Osteocyte (in vitro differentiated cells): ENCODE measurements at regions not wholly inside any gene's neighbourhood (a gene's known extent, or its start where the extent isn't known, plus 50 kb on each side); places are given as distances from the start of the nearest gene placed in this dataset.

Experiments used
- DNase-seq: peaks from one replicate; pipeline ENCODE4 v3.0.0; 2021; ENCODE audit warnings: mixed read lengths; ENCODE audit not compliant: unreplicated experiment; ENCODE audit errors: extremely low spot score
- H3K27ac Mint-ChIP-seq: one replicate; pipeline ENCODE4 v1.8.0; 2021; ENCODE audit warnings: mild to moderate bottlenecking, mixed read lengths; ENCODE audit not compliant: unreplicated experiment
- H3K27me3 Mint-ChIP-seq: one replicate; pipeline ENCODE4 v1.8.0; 2021; ENCODE audit warnings: mixed read lengths; ENCODE audit not compliant: unreplicated experiment
- H3K36me3 Mint-ChIP-seq: one replicate; pipeline ENCODE4 v1.8.0; 2021; ENCODE audit warnings: mixed read lengths; ENCODE audit not compliant: unreplicated experiment
- H3K4me1 Mint-ChIP-seq: one replicate; pipeline ENCODE4 v1.8.0; 2021; ENCODE audit warnings: mixed read lengths; ENCODE audit not compliant: unreplicated experiment
- H3K4me3 Mint-ChIP-seq: one replicate; pipeline ENCODE4 v1.8.0; 2021; ENCODE audit warnings: mild to moderate bottlenecking, moderate library complexity, mixed read lengths; ENCODE audit not compliant: unreplicated experiment
- H3K9me3 Mint-ChIP-seq: one replicate; pipeline ENCODE4 v1.8.0; 2021; ENCODE audit warnings: mixed read lengths; ENCODE audit not compliant: unreplicated experiment
- CTCF ChIP-seq: fragments of 200-600 bp; sonication (generic); IDR thresholded peaks from 2 replicates; pipeline ENCODE4 v1.5.0; 2021; ENCODE audit warnings: antibody characterized with exemption, mild to moderate bottlenecking, moderate library complexity

- H3K4me3 Mint-ChIP-seq = no peak overlapping the region
- H3K4me1 Mint-ChIP-seq = no peaks in the 10 kb centered on the region
- no peak for DNase-seq
- H3K27me3 Mint-ChIP-seq = no peaks in the 10 kb centered on the region
- H3K36me3 Mint-ChIP-seq = no peaks in the 10 kb centered on the region
- no peak overlapping the region for H3K27ac Mint-ChIP-seq
- TF ChIP-seq CTCF = no peak
- no peaks in the 10 kb centered on the region for H3K9me3 Mint-ChIP-seq
Observed at GRCh38 chr14:100988411-100988900, 84.9 kb upstream of the RTL1 start.

- Mint-ChIP-seq H3K4me1 (no peaks in the 10 kb centered on the region), H3K4me3 (no peak overlapping the region), H3K27me3 (no peaks in the 10 kb centered on the region), H3K27ac (no peak overlapping the region), H3K36me3 (no peaks in the 10 kb centered on the region), H3K9me3 (no peaks in the 10 kb centered on the region)
- DNase-seq = no peak
- no peak for TF ChIP-seq CTCF
Observed at GRCh38 chr14:100988956-100989355, 85.4 kb upstream of the RTL1 start.

GRCh38 chr14:100989924-100990323 is 86.4 kb upstream of the RTL1 start:
- no peak overlapping the region for H3K27ac Mint-ChIP-seq
- DNase-seq = no peak
- no peaks in the 10 kb centered on the region for H3K36me3 Mint-ChIP-seq
- no peak overlapping the region for H3K4me3 Mint-ChIP-seq
- H3K4me1 Mint-ChIP-seq = no peaks in the 10 kb centered on the region
- no peaks in the 10 kb centered on the region for H3K9me3 Mint-ChIP-seq
- H3K27me3 Mint-ChIP-seq = no peaks in the 10 kb centered on the region
- no peak for TF ChIP-seq CTCF

- DNase-seq = no peak
- no peaks in the 10 kb centered on the region for H3K36me3 Mint-ChIP-seq
- TF ChIP-seq CTCF = no peak
- H3K27me3 Mint-ChIP-seq = no peaks in the 10 kb centered on the region
- H3K9me3 Mint-ChIP-seq = peaks cover 6% of the 10 kb centered on the region
- H3K27ac Mint-ChIP-seq = no peak overlapping the region
- H3K4me1 Mint-ChIP-seq = no peaks in the 10 kb centered on the region
- no peak overlapping the region for H3K4me3 Mint-ChIP-seq
Observed at GRCh38 chr14:100994082-100994481, 90.6 kb upstream of the RTL1 start.

GRCh38 chr14:100994756-100995330 is 91.3 kb upstream of the RTL1 start:
- TF ChIP-seq CTCF = no peak
- no peak for DNase-seq
- H3K27me3 Mint-ChIP-seq = no peaks in the 10 kb centered on the region
- H3K36me3 Mint-ChIP-seq = no peaks in the 10 kb centered on the region
- peaks cover 6% of the 10 kb centered on the region for H3K9me3 Mint-ChIP-seq
- H3K27ac Mint-ChIP-seq = no peak overlapping the region
- H3K4me3 Mint-ChIP-seq = no peak overlapping the region
- no peaks in the 10 kb centered on the region for H3K4me1 Mint-ChIP-seq
